Erythroblast (primary cell): ENCODE measurements at regions not wholly inside any gene's neighbourhood (a gene's known extent, or its start where the extent isn't known, plus 50 kb on each side); places are given as distances from the start of the nearest gene placed in this dataset.

ENCODE experiments used
- GATA1 ChIP-seq: IDR thresholded peaks from 2 replicates; pipeline ENCODE4 v1.6.1; 2011; ENCODE audit warnings: low read depth, mild to moderate bottlenecking, control low read depth, low read length, moderate library complexity
- POLR2A ChIP-seq: IDR thresholded peaks from 2 replicates; pipeline ENCODE4 v1.6.1; 2011; ENCODE audit warnings: mild to moderate bottlenecking, low read length

DNA sequence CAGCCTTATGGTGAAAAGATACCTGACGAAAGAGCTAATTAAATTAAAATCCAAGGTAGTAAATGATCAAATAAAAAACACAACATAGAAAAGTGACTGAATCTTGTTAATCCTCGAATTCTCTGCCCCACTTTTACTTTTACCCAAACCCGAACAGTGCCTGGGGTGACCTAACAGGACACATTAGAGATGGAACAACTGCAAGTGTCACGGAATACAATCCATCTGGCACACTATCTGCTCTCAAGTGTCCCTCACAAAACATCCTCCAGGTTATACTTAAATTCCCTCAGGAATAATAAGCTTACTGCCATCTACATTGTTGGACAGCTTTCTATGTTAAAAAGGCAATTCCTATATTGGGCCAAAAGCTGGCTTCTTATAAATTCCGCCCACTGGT is 236.3 kb upstream of the SLC14A2 start:
- TF ChIP-seq POLR2A, result no peak
- no peak for TF ChIP-seq GATA1
